SK-N-SH (cell line): ENCODE measurements at regions not wholly inside any gene's neighbourhood (a gene's known extent, or its start where the extent isn't known, plus 50 kb on each side); places are given as distances from the start of the nearest gene placed in this dataset.

Experiments used
- EP300 ChIP-seq, 2 experiments: IDR thresholded peaks; 2 replicates each; pipeline versions ENCODE4 v1.4.0 to v1.6.1; 2012; ENCODE audit warnings: borderline replicate concordance in 1 of 2, low read depth in 1 of 2, low read length in 1 of 2
- EZH2phosphoT487 ChIP-seq: fragments of 200-600 bp; sonication (generic); IDR thresholded peaks from 2 replicates; pipeline ENCODE4 v1.6.1; 2017; ENCODE audit warnings: low read depth, mixed run types, mild to moderate bottlenecking, antibody characterized with exemption, moderate library complexity, borderline replicate concordance
- NFIC ChIP-seq: IDR thresholded peaks from 2 replicates; pipeline ENCODE4 v1.4.0; 2012; ENCODE audit warnings: borderline replicate concordance
- REST ChIP-seq: IDR thresholded peaks from 2 replicates; pipeline ENCODE4 v1.6.1; 2012; ENCODE audit warnings: mild to moderate bottlenecking, low read depth, low read length, moderate library complexity
- RFX5 ChIP-seq: IDR thresholded peaks from 2 replicates; pipeline ENCODE4 v1.6.1; 2012; ENCODE audit warnings: mild to moderate bottlenecking, improper control_type of control experiment, low read length
- SIN3A ChIP-seq: IDR thresholded peaks from 2 replicates; pipeline ENCODE4 v1.6.1; 2012; ENCODE audit warnings: low read depth, mild to moderate bottlenecking, low read length, moderate library complexity, borderline replicate concordance
- SMC3 ChIP-seq: IDR thresholded peaks from 2 replicates; pipeline ENCODE4 v1.6.1; 2012; ENCODE audit warnings: low read depth, low read length, improper control_type of control experiment
- TAF1 ChIP-seq: IDR thresholded peaks from 2 replicates; pipeline ENCODE4 v1.6.1; 2012; ENCODE audit warnings: low read depth, mild to moderate bottlenecking, low read length, moderate library complexity, borderline replicate concordance
- YY1 ChIP-seq: IDR thresholded peaks from 2 replicates; pipeline ENCODE4 v1.4.0; 2012; ENCODE audit warnings: low read depth, mild to moderate bottlenecking
- TF ChIP-seq, protein P1 (sequence below): fragments of 200-600 bp; sonication (generic); IDR thresholded peaks from 2 replicates; pipeline ENCODE4 v1.6.1; 2017; ENCODE audit warnings: antibody characterized with exemption, mild to moderate bottlenecking, moderate library complexity

DNA sequence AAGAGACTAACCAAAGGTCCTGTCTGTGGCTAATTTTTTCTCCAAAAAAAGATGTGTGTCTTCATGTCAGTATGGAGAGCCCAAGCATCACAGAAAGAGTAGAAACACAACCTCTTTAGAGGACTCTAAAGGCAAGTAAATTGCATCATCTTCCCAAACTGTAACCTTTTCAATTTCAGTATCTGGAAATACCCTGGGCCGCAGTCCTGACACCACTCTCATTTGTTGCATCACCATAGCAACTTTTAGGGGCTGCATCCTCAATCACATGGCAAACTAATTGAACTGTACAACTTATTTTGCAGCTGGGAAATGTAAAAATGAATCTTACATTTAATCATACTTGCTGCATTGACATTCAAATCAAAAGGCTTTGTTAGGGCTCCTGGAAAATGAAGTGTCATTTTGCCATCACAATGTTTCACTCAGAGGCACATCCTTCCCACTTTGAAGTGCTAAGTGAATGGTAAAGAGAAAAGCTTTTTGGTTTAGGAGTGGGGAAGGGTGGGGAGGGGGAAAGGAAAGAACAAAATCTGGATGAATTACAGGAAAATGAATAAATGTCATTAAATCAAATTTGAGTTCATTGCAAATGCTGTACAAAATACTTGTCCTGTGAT lies 60.6 kb upstream of the GRIA1 start:
- no peak for TF ChIP-seq YY1
- TF ChIP-seq SIN3A, result no peak
- no peak for TF ChIP-seq REST
- no peak for TF ChIP-seq SMC3
- TF ChIP-seq TAF1, result no peak
- no peak for TF ChIP-seq EP300 (IDR thresholded peaks at IDR 0.05; ENCODE audit: borderline replicate concordance in 1 of 2, low read depth in 1 of 2, low read length in 1 of 2)
- TF ChIP-seq, protein P1, sequence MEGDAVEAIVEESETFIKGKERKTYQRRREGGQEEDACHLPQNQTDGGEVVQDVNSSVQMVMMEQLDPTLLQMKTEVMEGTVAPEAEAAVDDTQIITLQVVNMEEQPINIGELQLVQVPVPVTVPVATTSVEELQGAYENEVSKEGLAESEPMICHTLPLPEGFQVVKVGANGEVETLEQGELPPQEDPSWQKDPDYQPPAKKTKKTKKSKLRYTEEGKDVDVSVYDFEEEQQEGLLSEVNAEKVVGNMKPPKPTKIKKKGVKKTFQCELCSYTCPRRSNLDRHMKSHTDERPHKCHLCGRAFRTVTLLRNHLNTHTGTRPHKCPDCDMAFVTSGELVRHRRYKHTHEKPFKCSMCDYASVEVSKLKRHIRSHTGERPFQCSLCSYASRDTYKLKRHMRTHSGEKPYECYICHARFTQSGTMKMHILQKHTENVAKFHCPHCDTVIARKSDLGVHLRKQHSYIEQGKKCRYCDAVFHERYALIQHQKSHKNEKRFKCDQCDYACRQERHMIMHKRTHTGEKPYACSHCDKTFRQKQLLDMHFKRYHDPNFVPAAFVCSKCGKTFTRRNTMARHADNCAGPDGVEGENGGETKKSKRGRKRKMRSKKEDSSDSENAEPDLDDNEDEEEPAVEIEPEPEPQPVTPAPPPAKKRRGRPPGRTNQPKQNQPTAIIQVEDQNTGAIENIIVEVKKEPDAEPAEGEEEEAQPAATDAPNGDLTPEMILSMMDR, result no peak
- no peak for TF ChIP-seq NFIC
- no peak for TF ChIP-seq EZH2phosphoT487
- TF ChIP-seq RFX5, result no peak
